GM23248 (cell line): ENCODE measurements at regions not wholly inside any gene's neighbourhood (a gene's known extent, or its start where the extent isn't known, plus 50 kb on each side); places are given as distances from the start of the nearest gene placed in this dataset.

Experiments used
- DNase-seq: peaks from one replicate; pipeline ENCODE4 v3.0.0-alpha.2; 2015
- H2AFZ ChIP-seq: fragments of 200-600 bp; sonication (generic); 2 replicates; pipeline ENCODE4 v1.6.1; 2016; ENCODE audit warnings: antibody characterized with exemption
- H3F3A ChIP-seq: fragments of 200-600 bp; sonication (generic); 2 replicates; pipeline ENCODE4 v1.6.1; 2016; ENCODE audit warnings: mild to moderate bottlenecking, antibody characterized with exemption, mixed run types; ENCODE audit not compliant: insufficient read depth
- H3K27ac ChIP-seq: fragments of 200-600 bp; sonication (generic); 2 replicates; pipeline ENCODE4 v1.5.1; 2016; ENCODE audit warnings: mild to moderate bottlenecking
- H3K27me3 ChIP-seq: fragments of 200-600 bp; sonication (generic); replicated peaks from 2 replicates; pipeline ENCODE4 v1.6.1; 2016; ENCODE audit warnings: mild to moderate bottlenecking; ENCODE audit not compliant: insufficient read depth
- H3K36me3 ChIP-seq: fragments of 200-600 bp; sonication (generic); 2 replicates; pipeline ENCODE4 v1.6.1; 2016; ENCODE audit warnings: low read depth, mild to moderate bottlenecking
- H3K4me1 ChIP-seq: fragments of 200-600 bp; sonication (generic); 2 replicates; pipeline ENCODE4 v1.6.1; 2016; ENCODE audit warnings: mild to moderate bottlenecking; ENCODE audit not compliant: insufficient read depth
- H3K4me2 ChIP-seq: fragments of 200-600 bp; sonication (generic); one replicate; pipeline ENCODE4 v1.6.1; 2016; ENCODE audit warnings: mild to moderate bottlenecking; ENCODE audit not compliant: unreplicated experiment
- H3K4me3 ChIP-seq: fragments of 200-600 bp; sonication (generic); 2 replicates; pipeline ENCODE4 v1.5.1; 2016; ENCODE audit warnings: mild to moderate bottlenecking
- H3K79me2 ChIP-seq: fragments of 200-600 bp; sonication (generic); 2 replicates; pipeline ENCODE4 v1.6.1; 2016; ENCODE audit warnings: mild to moderate bottlenecking; ENCODE audit not compliant: insufficient read depth
- H3K9ac ChIP-seq: fragments of 200-600 bp; sonication (generic); 2 replicates; pipeline ENCODE4 v1.6.1; 2016; ENCODE audit warnings: mild to moderate bottlenecking
- H3K9me2 ChIP-seq: fragments of 200-600 bp; sonication (generic); 2 replicates; pipeline ENCODE4 v1.6.1; 2016; ENCODE audit warnings: mixed run types, mild to moderate bottlenecking, moderate library complexity; ENCODE audit not compliant: insufficient read depth
- H3K9me3 ChIP-seq: fragments of 200-600 bp; sonication (generic); one replicate; pipeline ENCODE4 v1.6.1; 2017; ENCODE audit warnings: low read depth
- H4K20me1 ChIP-seq: fragments of 200-600 bp; sonication (generic); 2 replicates; pipeline ENCODE4 v1.6.0; 2016; ENCODE audit not compliant: insufficient read depth
- EZH2 ChIP-seq: fragments of 200-600 bp; sonication (generic); IDR thresholded peaks from 2 replicates; pipeline ENCODE4 v1.6.1; 2018; ENCODE audit warnings: antibody characterized with exemption, mild to moderate bottlenecking; ENCODE audit not compliant: insufficient read depth, poor library complexity, severe bottlenecking
- EZH2phosphoT487 ChIP-seq: fragments of 200-600 bp; sonication (generic); IDR thresholded peaks from 2 replicates; pipeline ENCODE4 v1.6.1; 2018; ENCODE audit warnings: antibody characterized with exemption, moderate library complexity, mild to moderate bottlenecking, low read depth; ENCODE audit not compliant: insufficient read depth
- WGBS, 2 experiments: methylation state at CpG; one replicate each; pipeline ENCODE4 v1.1.6; 2015 to 2017; ENCODE audit warnings: low lambda C conversion rate in 2 of 2, low coverage in 1 of 2; ENCODE audit errors: missing lambda C conversion rate in 2 of 2; 5-methylcytosine and 5-hydroxymethylcytosine counted together
- in situ Hi-C: fragments of 300-500 bp; cut with MboI; formaldehyde crosslinking; loops from 2 replicates; pipeline ENCODE4 v1.15.0; 2020

DNA sequence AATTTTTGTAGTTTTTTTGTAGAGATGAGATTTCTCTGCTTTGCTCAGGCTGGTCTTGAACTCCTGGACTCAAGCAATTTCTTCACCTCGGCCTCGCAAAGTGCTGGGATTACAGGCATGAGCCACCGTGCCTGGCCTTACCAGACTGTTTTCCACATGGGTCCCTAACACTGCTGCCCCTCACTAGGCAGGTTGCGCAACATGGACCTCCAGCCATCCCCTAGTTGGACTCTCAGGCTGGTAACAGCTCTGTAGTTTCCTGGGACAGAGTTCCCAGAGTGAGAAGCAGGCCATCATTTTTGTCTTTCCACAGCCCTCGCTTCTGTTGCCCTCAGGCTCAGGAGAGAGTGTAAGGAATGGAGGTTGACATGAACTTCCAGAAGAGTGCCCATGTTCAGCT lies 156.1 kb downstream of the CTH start:
- H3K9ac ChIP-seq, result no peak overlapping the region
- TF ChIP-seq EZH2phosphoT487, result no peak
- no peak for TF ChIP-seq EZH2
- H4K20me1 ChIP-seq, result no peaks in the 10 kb centered on the region
- WGBS, 2 experiments, result 60 to 67% methylated on average over 5 of the region's 5 CpGs
- no peaks in the 10 kb centered on the region for H3K79me2 ChIP-seq
- H3K4me2 ChIP-seq, result no peak overlapping the region
- H2AFZ ChIP-seq, result no peak overlapping the region
- no peak overlapping the region for H3K4me3 ChIP-seq
- DNase-seq, result no peak
- no peaks in the 10 kb centered on the region for H3K9me2 ChIP-seq
- H3K36me3 ChIP-seq, result no peaks in the 10 kb centered on the region
- H3K27ac ChIP-seq, result no peak overlapping the region
- H3K27me3 ChIP-seq, result no peaks in the 10 kb centered on the region
- H3F3A ChIP-seq, result no peaks in the 10 kb centered on the region
- in situ Hi-C loops, result no loop called here
- H3K9me3 ChIP-seq, result no peaks in the 10 kb centered on the region
- no peaks in the 10 kb centered on the region for H3K4me1 ChIP-seq

DNA sequence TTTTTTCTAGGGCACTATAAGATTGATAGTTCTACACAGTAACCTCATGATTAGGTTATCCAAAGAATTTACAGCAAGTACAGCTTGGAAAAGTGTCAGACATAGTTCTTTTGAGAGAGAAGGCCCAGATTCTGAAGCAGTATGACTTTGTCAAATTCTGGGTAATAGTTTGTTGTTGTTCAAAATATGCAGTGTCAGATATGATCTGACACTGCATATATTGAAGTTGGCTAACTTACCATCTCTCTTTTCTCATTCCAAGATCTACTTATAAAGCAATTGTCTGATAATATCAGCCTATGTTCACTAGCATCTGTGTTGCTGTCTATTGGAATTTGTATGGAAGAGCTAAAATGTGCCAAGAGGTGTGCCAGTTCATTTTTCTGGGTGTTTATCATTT lies 160.1 kb downstream of the CTH start:
- H3K9me3 ChIP-seq, result no peaks in the 10 kb centered on the region
- H3K4me3 ChIP-seq, result no peak overlapping the region
- no peaks in the 10 kb centered on the region for H3K79me2 ChIP-seq
- H3K4me2 ChIP-seq, result no peak overlapping the region
- no peaks in the 10 kb centered on the region for H3K9me2 ChIP-seq
- H3K4me1 ChIP-seq, result no peaks in the 10 kb centered on the region
- DNase-seq, result no peak
- H3F3A ChIP-seq, result no peaks in the 10 kb centered on the region
- no peaks in the 10 kb centered on the region for H3K27me3 ChIP-seq
- no peaks in the 10 kb centered on the region for H4K20me1 ChIP-seq
- no peaks in the 10 kb centered on the region for H3K36me3 ChIP-seq
- H3K27ac ChIP-seq, result no peak overlapping the region
- no peak for TF ChIP-seq EZH2phosphoT487
- TF ChIP-seq EZH2, result no peak
- no peak overlapping the region for H3K9ac ChIP-seq
- H2AFZ ChIP-seq, result no peak overlapping the region
- in situ Hi-C loops, result no loop called here

DNA sequence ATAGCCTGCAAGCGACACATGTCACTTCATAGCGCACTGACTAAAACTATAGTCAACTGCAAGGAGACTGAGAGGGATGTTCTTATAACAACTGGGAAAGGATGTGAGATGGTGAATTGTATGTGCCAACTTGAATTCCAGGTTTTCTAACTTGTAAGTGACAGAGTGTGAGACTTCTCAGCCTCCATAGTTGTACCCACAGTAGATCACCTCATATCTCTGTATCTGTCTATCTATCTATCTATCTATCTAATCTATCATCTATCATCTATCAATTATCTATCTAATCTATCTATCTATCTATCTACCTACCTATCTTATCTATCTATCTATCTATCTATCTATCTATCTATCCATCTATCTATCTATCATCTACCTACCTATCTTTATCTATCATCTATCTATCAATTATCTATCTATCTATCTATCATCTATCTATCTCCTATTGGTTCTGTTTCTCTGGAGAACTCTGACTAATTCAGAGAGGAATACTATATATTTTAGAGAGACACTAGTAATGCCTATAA lies 162.3 kb downstream of the CTH start:
- H3K9me3 ChIP-seq, result no peaks in the 10 kb centered on the region
- H3K27me3 ChIP-seq, result no peaks in the 10 kb centered on the region
- no peaks in the 10 kb centered on the region for H3F3A ChIP-seq
- 70 to 86% methylated on average over 2 of the region's 2 CpGs for WGBS, 2 experiments
- in situ Hi-C loops, result no loop called here
- no peaks in the 10 kb centered on the region for H3K9me2 ChIP-seq
- no peak for DNase-seq
- no peaks in the 10 kb centered on the region for H3K36me3 ChIP-seq
- H3K4me3 ChIP-seq, result no peak overlapping the region
- TF ChIP-seq EZH2 (no peak), EZH2phosphoT487 (no peak)
- no peak overlapping the region for H2AFZ ChIP-seq
- no peak overlapping the region for H3K27ac ChIP-seq
- H3K4me2 ChIP-seq, result no peak overlapping the region
- no peaks in the 10 kb centered on the region for H3K79me2 ChIP-seq
- H3K9ac ChIP-seq, result no peak overlapping the region
- no peaks in the 10 kb centered on the region for H3K4me1 ChIP-seq
- no peaks in the 10 kb centered on the region for H4K20me1 ChIP-seq

DNA sequence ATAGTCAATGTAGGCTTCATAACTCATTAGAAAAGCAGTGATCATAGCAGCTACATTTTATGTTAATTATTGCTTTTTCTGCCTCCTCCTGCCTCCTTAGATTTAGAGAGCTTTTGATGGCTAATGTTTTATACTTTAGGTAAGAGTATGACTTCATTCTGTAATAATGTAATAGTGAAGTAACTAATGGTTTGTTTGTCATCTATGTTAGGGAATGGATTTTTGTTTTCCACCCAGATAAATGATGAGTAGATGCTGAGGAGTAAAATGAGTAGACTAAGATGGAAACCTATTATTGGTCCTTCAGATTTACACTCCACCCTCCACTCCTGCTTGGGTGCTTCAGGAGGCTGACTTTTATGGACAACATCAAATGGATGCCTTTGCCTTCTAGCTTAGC lies 170.6 kb downstream of the CTH start:
- Histone ChIP-seq H3K79me2 (no peaks in the 10 kb centered on the region), H3K27ac (no peak overlapping the region), H3K4me3 (no peak overlapping the region), H2AFZ (no peak overlapping the region), H3K27me3 (no peaks in the 10 kb centered on the region; the same call in 1 of the 2 replicates), H3K9me3 (no peaks in the 10 kb centered on the region), H3K36me3 (no peaks in the 10 kb centered on the region), H4K20me1 (no peaks in the 10 kb centered on the region), H3K4me2 (no peak overlapping the region), H3K9ac (no peak overlapping the region), H3K9me2 (no peaks in the 10 kb centered on the region), H3K4me1 (no peaks in the 10 kb centered on the region), H3F3A (no peaks in the 10 kb centered on the region)
- in situ Hi-C loops, result no loop called here
- DNase-seq, result no peak
- TF ChIP-seq EZH2, result no peak
- TF ChIP-seq EZH2phosphoT487, result no peak

DNA sequence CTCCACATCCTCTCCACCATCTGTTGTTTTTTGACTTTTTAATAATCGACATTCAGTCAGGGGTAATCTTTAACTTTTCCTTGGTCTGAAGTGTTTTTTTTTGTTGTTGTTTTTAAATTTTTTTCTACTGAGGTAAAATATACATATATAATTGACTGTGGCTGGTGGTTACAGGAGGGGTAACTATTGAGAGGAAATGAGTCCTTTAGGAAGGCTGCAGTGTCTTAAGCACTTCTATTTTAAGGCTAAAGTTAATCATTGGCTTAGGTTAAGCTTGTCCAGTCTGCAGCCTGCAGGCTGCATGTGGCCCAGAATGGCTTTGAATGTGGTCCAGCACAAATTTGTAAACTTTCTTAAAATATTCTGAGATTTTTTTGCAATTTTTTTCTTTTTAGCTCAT lies 172.5 kb downstream of the CTH start:
- 75 to 76% methylated on average over 1 of the region's 1 CpG for WGBS, 2 experiments
- DNase-seq, result no peak
- Histone ChIP-seq H3K36me3 (no peaks in the 10 kb centered on the region), H2AFZ (no peak overlapping the region), H3K27me3 (no peaks in the 10 kb centered on the region; the same call in 1 of the 2 replicates), H3K9me3 (no peaks in the 10 kb centered on the region), H3K9me2 (no peaks in the 10 kb centered on the region), H3K4me1 (no peaks in the 10 kb centered on the region), H3K9ac (no peak overlapping the region), H3F3A (no peaks in the 10 kb centered on the region), H3K4me3 (no peak overlapping the region), H4K20me1 (no peaks in the 10 kb centered on the region), H3K27ac (no peak overlapping the region), H3K4me2 (no peak overlapping the region), H3K79me2 (no peaks in the 10 kb centered on the region)
- in situ Hi-C loops, result no loop called here
- TF ChIP-seq EZH2, result no peak
- TF ChIP-seq EZH2phosphoT487, result no peak
